ENCODE measurements at regions not wholly inside any gene's neighbourhood (a gene's known extent, or its start where the extent isn't known, plus 50 kb on each side); places are given as distances from the start of the nearest gene placed in this dataset.

GRCh38 chr3:174498638-174499037 lies 360.5 kb upstream of the NAALADL2 start:
- H3K4me1 Mint-ChIP-seq: no peaks in the 10 kb centered on the region
- POLR2A ChIA-PET: no interaction called here
- H3K36me3 Mint-ChIP-seq (ENCODE audit: low read depth): no peaks in the 10 kb centered on the region
- no peak overlapping the region for H3K27ac Mint-ChIP-seq
- CTCF ChIA-PET: no interaction called here
- no peaks in the 10 kb centered on the region for H3K27me3 Mint-ChIP-seq
- DNase-seq: no peak
- H3K4me3 Mint-ChIP-seq: no peak overlapping the region
- no peaks in the 10 kb centered on the region for H3K9me3 Mint-ChIP-seq

DNA sequence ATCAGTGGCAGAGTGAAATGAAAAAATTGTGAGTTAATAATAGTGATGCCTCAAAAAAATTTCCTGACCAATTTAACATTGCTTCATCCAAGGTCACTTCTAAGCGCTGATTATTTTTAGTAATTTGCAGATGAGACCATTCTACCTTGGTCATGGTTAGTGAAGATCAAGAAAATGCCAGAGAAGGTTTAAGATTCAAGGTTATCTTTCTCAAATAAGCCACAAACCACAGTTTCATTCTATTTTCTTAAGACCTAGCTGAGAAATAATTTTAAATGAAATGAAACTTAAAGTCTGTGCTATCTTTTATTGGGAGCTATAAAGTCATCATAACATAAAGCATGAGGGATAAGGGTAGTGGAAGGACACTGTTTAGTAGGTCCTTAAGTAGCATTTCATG lies 353.9 kb upstream of the NAALADL2 start:
- Mint-ChIP-seq H3K9me3 (peaks cover 3% of the 10 kb centered on the region), H3K4me1 (no peaks in the 10 kb centered on the region), H3K27me3 (no peaks in the 10 kb centered on the region), H3K27ac (no peak overlapping the region), H3K36me3 (ENCODE audit: low read depth) (no peaks in the 10 kb centered on the region), H3K4me3 (no peak overlapping the region)
- ChIA-PET CTCF (no interaction called here), POLR2A (no interaction called here)
- no peak for DNase-seq

- DNase-seq: no peak
- Mint-ChIP-seq H3K4me1 (no peaks in the 10 kb centered on the region), H3K27ac (no peak overlapping the region), H3K9me3 (peaks cover 4% of the 10 kb centered on the region), H3K4me3 (no peak overlapping the region), H3K36me3 (ENCODE audit: low read depth) (no peaks in the 10 kb centered on the region), H3K27me3 (no peaks in the 10 kb centered on the region)
- POLR2A ChIA-PET: no interaction called here
- CTCF ChIA-PET: no interaction called here
Measured at GRCh38 chr3:174524203-174524602, 334.9 kb upstream of the NAALADL2 start.

- peaks cover 4% of the 10 kb centered on the region for H3K9me3 Mint-ChIP-seq
- DNase-seq: no peak
- H3K27me3 Mint-ChIP-seq: no peaks in the 10 kb centered on the region
- H3K4me3 Mint-ChIP-seq: no peak overlapping the region
- no peak overlapping the region for H3K27ac Mint-ChIP-seq
- ChIA-PET POLR2A (no interaction called here), CTCF (no interaction called here)
- no peaks in the 10 kb centered on the region for H3K4me1 Mint-ChIP-seq
- no peaks in the 10 kb centered on the region for H3K36me3 Mint-ChIP-seq (ENCODE audit: low read depth)
Measured at GRCh38 chr3:174529298-174529697, 329.8 kb upstream of the NAALADL2 start.

DNA sequence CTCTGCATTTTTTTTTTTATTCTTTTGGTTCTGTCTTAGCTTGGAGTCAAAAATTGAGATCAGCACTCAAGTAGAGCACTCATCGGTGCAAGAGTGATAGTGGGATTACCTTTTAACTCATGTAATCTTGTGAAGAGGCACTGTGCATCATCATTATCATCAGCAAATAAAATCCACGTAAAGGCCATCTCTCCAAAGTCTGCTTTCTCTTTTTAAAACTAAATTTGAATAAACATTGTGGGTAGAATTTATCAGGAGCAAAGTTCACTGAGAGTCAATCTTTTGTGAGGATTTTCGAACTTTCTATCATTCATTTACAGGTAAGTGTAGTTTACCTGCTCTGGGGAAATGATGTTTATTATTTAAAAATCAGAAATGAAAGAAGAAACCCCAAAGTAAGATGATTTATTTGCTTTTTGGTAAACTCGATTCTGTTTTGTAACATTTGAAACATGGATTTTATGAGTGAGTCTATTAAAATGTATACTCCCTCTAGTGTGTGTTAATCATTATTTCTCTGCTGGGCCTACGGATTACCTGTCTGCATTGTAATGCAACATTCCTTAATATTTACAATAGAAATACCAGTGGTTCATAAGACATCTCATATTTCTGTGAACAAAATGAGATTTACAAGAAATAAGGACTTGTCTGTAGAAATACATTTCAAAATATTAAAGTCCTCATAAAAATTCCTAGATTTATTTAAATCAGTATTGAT lies 327.7 kb upstream of the NAALADL2 start:
- no peak overlapping the region for H3K4me3 Mint-ChIP-seq
- no peaks in the 10 kb centered on the region for H3K4me1 Mint-ChIP-seq
- no peak overlapping the region for H3K27ac Mint-ChIP-seq
- peaks cover 4% of the 10 kb centered on the region for H3K9me3 Mint-ChIP-seq
- H3K36me3 Mint-ChIP-seq (ENCODE audit: low read depth): no peaks in the 10 kb centered on the region
- no peaks in the 10 kb centered on the region for H3K27me3 Mint-ChIP-seq
- ChIA-PET POLR2A (no interaction called here), CTCF (no interaction called here)
- no peak for DNase-seq

GRCh38 chr3:174532216-174532615 lies 326.9 kb upstream of the NAALADL2 start:
- ChIA-PET POLR2A (no interaction called here), CTCF (no interaction called here)
- Mint-ChIP-seq H3K27me3 (no peaks in the 10 kb centered on the region), H3K27ac (no peak overlapping the region), H3K9me3 (peaks cover 4% of the 10 kb centered on the region), H3K36me3 (ENCODE audit: low read depth) (no peaks in the 10 kb centered on the region), H3K4me3 (no peak overlapping the region), H3K4me1 (no peaks in the 10 kb centered on the region)
- no peak for DNase-seq

- Mint-ChIP-seq H3K36me3 (ENCODE audit: low read depth) (no peaks in the 10 kb centered on the region), H3K4me1 (no peaks in the 10 kb centered on the region), H3K27me3 (no peaks in the 10 kb centered on the region), H3K9me3 (peaks cover 4% of the 10 kb centered on the region), H3K4me3 (no peak overlapping the region), H3K27ac (no peak overlapping the region)
- ChIA-PET POLR2A (no interaction called here), CTCF (no interaction called here)
- no peak for DNase-seq
Measured at GRCh38 chr3:174532776-174533175, 326.4 kb upstream of the NAALADL2 start.

GRCh38 chr3:174533286-174533685 lies 325.8 kb upstream of the NAALADL2 start:
- Mint-ChIP-seq H3K36me3 (ENCODE audit: low read depth) (no peaks in the 10 kb centered on the region), H3K27ac (no peak overlapping the region), H3K27me3 (no peaks in the 10 kb centered on the region), H3K9me3 (peaks cover 4% of the 10 kb centered on the region), H3K4me1 (no peaks in the 10 kb centered on the region), H3K4me3 (no peak overlapping the region)
- no peak for DNase-seq
- POLR2A ChIA-PET: no interaction called here
- CTCF ChIA-PET: no interaction called here

- Mint-ChIP-seq H3K4me3 (no peak overlapping the region), H3K36me3 (ENCODE audit: low read depth) (no peaks in the 10 kb centered on the region), H3K27me3 (no peaks in the 10 kb centered on the region), H3K9me3 (no peaks in the 10 kb centered on the region), H3K4me1 (no peaks in the 10 kb centered on the region), H3K27ac (no peak overlapping the region)
- no peak for DNase-seq
- CTCF ChIA-PET: no interaction called here
- POLR2A ChIA-PET: no interaction called here
Measured at GRCh38 chr3:174536319-174536718, 322.8 kb upstream of the NAALADL2 start.

DNA sequence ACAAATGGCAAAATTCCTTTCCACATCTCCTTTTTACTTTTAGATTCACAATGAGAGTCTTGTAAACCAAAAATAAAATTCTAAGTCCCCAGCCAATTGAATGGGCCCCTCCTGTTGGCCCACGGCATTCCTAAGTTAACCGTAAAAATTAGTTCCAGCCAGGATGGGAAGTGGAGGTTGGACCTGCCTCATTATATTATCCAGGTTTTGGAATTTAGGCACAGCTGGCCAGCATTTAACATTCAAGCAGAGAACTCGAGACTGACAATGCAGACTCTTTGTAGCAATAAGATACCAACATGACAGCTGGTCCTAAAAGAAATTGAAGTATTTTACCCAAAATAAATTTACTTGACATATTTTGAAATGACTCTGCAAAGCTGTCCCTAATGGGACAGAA lies 321.0 kb upstream of the NAALADL2 start:
- Mint-ChIP-seq H3K9me3 (no peaks in the 10 kb centered on the region), H3K4me3 (no peak overlapping the region), H3K27me3 (no peaks in the 10 kb centered on the region), H3K36me3 (ENCODE audit: low read depth) (no peaks in the 10 kb centered on the region), H3K4me1 (no peaks in the 10 kb centered on the region), H3K27ac (no peak overlapping the region)
- ChIA-PET POLR2A (no interaction called here), CTCF (no interaction called here)
- DNase-seq: no peak

DNA sequence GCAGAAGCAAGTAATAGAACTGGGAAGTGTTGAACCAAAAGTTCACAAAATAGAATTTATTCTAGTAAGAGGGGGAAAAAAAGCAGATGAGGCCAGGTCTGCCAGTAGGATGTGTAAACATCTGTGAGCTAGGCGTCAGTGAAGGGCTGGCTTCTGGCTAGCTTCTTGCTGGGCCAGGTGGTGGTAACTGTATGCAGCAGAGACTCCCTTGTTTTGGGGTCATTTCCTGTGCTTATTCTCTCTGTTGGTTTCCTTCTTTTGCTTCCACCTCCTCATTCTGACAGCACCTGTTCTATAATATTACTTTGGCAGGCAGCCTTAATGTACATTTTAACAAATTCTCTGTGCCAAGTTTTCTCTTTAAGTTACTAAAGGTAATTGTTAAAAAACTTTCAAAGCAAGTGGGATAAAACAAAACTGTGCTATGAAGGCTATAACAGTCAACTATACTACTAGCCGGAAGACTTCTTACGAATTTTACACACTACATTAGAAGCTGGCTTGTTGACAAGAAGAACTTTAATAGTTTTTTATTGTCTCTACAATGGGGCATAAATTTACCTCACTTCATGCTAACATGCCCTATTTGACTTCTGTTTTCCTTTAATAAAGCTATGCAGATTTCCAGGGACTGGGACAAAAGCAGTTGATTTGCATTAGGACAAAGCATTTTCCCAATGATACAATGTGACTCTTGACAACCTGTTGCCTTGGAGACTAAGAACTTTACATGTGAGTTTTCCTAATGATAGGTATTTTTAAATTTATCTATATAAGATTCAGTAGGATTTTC lies 318.8 kb upstream of the NAALADL2 start:
- no peak for DNase-seq
- Mint-ChIP-seq H3K4me3 (no peak overlapping the region), H3K9me3 (no peaks in the 10 kb centered on the region), H3K4me1 (no peaks in the 10 kb centered on the region), H3K27me3 (no peaks in the 10 kb centered on the region), H3K27ac (no peak overlapping the region), H3K36me3 (ENCODE audit: low read depth) (no peaks in the 10 kb centered on the region)
- ChIA-PET CTCF (no interaction called here), POLR2A (no interaction called here)

DNA sequence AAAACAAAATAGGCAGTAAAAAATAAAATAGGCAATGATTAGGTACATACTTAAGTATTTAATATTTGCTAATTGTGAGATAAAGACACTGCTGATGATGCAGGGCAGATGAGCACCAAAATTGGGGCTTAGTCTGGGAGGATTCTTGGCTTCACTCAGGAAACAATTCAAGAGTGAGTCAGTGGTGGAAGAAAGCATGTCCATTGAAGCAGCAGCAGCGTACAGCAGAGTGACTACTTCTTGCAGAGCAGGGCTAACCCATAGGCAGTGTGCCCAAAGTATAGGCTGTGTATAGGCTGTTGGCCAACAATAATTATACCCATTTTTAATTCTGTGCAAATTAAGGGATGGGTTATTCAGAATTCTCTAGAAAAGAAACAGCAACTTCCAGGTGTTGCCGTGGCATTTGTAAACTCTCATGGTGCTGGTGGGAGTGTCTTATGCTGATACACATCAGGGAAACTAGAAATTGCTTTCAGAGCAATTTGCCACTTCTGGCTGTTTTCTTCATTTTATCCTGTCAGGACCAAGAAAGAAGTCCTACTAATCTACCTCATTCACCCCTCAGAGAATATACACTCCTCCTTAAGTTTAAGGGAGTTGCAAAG lies 317.3 kb upstream of the NAALADL2 start:
- H3K27me3 Mint-ChIP-seq: no peaks in the 10 kb centered on the region
- no peak overlapping the region for H3K27ac Mint-ChIP-seq
- no peaks in the 10 kb centered on the region for H3K4me1 Mint-ChIP-seq
- H3K9me3 Mint-ChIP-seq: no peaks in the 10 kb centered on the region
- no peaks in the 10 kb centered on the region for H3K36me3 Mint-ChIP-seq (ENCODE audit: low read depth)
- DNase-seq: no peak
- H3K4me3 Mint-ChIP-seq: no peak overlapping the region
- ChIA-PET POLR2A (no interaction called here), CTCF (no interaction called here)

DNA sequence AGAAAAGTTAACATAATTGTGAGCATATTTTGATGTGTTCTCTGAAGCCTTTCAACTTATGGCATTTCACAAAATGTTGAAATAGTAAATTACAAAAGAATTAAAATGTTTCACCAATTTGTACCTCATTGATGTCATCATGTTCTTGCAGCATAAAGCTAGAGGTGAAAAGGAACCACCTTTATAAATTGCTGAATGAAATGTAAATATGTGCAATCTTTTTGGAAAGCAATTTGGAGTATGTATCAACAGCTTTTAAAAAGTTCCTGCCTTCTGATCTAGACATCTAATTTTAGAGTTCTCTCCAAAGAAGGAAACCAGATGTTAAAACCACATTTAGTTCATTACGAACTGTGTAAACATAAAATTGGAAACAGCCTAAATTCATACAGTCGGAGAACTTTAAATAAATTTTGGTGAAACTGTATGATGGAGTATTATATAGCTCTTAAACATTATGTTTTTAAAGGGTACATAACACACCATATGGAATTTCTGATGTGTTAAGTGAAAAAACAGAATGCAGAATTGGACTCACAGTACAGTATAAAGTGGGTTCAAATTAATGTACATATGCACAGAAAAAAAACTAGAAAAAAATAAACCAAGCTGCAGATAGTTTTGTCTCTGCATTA lies 311.2 kb upstream of the NAALADL2 start:
- ChIA-PET CTCF (interaction anchor here (0.6 kb wide), 1 partner anchor 26 kb away, joined by 4 read pairs; no protein-coding TSS in a partner anchor), POLR2A (no interaction called here)
- H3K4me1 Mint-ChIP-seq: no peaks in the 10 kb centered on the region
- no peaks in the 10 kb centered on the region for H3K9me3 Mint-ChIP-seq
- H3K27me3 Mint-ChIP-seq: no peaks in the 10 kb centered on the region
- H3K27ac Mint-ChIP-seq: no peak overlapping the region
- H3K4me3 Mint-ChIP-seq: no peak overlapping the region
- H3K36me3 Mint-ChIP-seq (ENCODE audit: low read depth): no peaks in the 10 kb centered on the region
- DNase-seq: no peak

Data from activated CD4-positive, alpha-beta memory T cell treated with anti-CD3 and anti-CD28 coated beads, Interleukin-2, amount 10 ng/mL, durations not matched to agents 7 days and 5 days (primary cell).